ENCODE measurements at regions not wholly inside any gene's neighbourhood (a gene's known extent, or its start where the extent isn't known, plus 50 kb on each side); places are given as distances from the start of the nearest gene placed in this dataset.
A peak's percentile ranks its signal among the peaks of the same experiment; 100 is the strongest.
"Not testable (repeated sequence)": the region's sequence is repeated elsewhere in the genome, so short reads cannot be mapped to it uniquely, and the experiment has no call there.

- intact Hi-C loops (cut with DNase I) = no loop called here
- ATAC-seq (peak; percentile 71), DNase-seq (ENCODE audit: missing footprints) (no peak)
Observed at GRCh38 chr5:125894383-125894782, 528.8 kb upstream of the GRAMD2B start.

- DNase-seq (ENCODE audit: missing footprints) (no peak), ATAC-seq (no peak)
- intact Hi-C loops (cut with DNase I) = no loop called here
Observed at GRCh38 chr5:125896368-125896767, 526.8 kb upstream of the GRAMD2B start.

GRCh38 chr5:125897089-125897488 lies 526.1 kb upstream of the GRAMD2B start:
- DNase-seq (ENCODE audit: missing footprints) (no peak), ATAC-seq (no peak)
- intact Hi-C loops (cut with DNase I) = no loop called here

- ATAC-seq = no peak
- intact Hi-C loops (cut with DNase I) = no loop called here
- DNase-seq (ENCODE audit: missing footprints) = no peak
Observed at GRCh38 chr5:125898851-125899405, 524.3 kb upstream of the GRAMD2B start.

DNA sequence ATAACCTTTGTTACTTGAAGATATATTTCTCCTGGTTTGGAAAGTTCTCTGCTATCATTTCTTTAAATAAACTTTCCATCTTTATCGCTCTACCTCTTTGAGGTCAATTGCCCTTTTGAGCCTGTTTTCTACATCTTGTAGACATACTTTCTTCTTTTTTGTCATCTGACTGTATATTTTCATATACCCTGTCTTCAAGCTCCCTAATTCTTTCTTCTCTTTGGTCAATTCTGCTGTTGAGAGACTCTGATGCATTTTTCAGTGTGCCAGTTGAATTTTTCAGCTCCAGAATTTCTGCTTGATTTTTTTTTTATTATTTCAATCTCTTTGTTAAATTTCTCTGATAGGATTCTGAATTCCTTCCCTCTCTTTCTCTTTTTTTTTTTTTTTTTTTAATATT lies 511.2 kb upstream of the GRAMD2B start:
- no peak for ATAC-seq
- intact Hi-C loops (cut with DNase I) = no loop called here
- DNase-seq (ENCODE audit: missing footprints) = no peak

DNA sequence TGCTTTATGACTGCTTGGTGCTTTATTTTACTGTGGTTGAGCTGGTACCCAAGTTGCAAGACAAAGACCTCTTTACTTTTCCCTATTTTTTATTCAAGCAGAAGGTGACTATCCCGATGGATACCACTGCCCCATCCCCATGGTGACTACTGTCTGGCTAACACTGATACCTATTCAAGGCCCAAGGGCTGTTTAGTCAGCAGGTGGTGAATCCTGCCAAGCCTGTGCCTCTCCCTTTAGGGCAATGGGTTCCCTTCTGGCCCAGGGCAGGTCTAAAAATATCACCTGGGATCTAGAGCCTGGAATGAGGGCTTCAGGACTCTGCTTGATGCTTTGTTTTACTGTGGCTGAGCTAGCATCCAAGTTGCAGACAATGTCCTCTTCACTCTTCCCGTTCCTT lies 510.0 kb upstream of the GRAMD2B start:
- no peak for DNase-seq (ENCODE audit: missing footprints)
- intact Hi-C loops (cut with DNase I) = no loop called here
- no peak for ATAC-seq

DNA sequence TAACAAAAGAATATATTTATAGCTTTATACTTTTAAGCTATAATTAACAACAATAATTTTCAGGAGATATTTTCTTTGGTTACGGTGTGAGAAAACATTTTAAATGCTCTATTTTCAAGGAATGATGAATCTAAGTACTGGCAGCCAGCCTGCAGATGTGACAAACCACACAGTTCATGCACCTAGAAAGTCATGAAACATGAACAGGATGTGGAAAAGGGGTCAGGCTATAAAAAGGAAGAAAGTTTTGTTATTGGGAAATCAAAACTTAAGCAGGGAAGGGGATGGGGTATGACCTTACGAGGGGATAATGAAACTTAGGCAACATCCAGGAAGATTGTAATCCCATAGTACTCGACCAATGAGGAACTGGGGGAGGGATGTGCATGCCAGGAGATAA lies 508.7 kb upstream of the GRAMD2B start:
- ATAC-seq (no peak), DNase-seq (ENCODE audit: missing footprints) (no peak)
- intact Hi-C loops (cut with DNase I) = no loop called here

- intact Hi-C loops (cut with DNase I); ATAC-seq: not testable (repeated sequence)
- DNase-seq (ENCODE audit: missing footprints) = peak; percentile 28
Observed at GRCh38 chr5:125923958-125924357, 499.3 kb upstream of the GRAMD2B start.

GRCh38 chr5:125926172-125926571 lies 497.0 kb upstream of the GRAMD2B start:
- intact Hi-C loops (cut with DNase I) = no loop called here
- no peak for ATAC-seq
- no peak for DNase-seq (ENCODE audit: missing footprints)

- DNase-seq (ENCODE audit: missing footprints) = no peak
- no peak for ATAC-seq
- intact Hi-C loops (cut with DNase I) = no loop called here
Observed at GRCh38 chr5:125928663-125929062, 494.5 kb upstream of the GRAMD2B start.

DNA sequence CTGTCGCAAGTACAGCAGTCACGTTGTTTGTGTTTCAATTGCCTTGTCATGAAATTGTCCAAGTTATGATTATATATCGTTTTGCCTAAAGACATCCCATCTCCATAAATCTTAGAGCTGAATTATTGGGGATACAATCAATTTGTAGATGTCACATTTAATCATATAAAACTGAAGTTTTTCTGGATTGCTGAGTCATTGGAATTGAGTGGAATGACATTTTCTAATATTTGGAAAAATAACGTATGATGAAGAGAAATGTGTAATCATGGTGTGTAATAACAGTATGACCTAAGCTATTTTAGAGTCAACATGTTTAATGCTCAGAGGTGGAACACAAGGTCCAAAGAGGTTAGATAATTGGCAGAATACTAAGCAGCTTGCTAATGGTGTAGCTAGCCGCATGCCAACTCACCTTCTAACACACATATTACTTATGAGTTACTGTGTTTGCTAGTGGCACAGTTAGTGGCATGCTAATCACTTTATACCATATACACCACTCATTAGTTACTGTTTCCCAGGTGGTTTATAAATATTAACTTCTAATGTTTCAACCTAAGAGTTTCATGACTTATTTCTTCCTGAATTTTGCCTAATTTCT lies 473.1 kb upstream of the GRAMD2B start:
- ATAC-seq (no peak), DNase-seq (ENCODE audit: missing footprints) (no peak)
- intact Hi-C loops (cut with DNase I) = no loop called here

- ATAC-seq (no peak), DNase-seq (ENCODE audit: missing footprints) (no peak)
- intact Hi-C loops (cut with DNase I) = no loop called here
Observed at GRCh38 chr5:125961150-125961549, 462.1 kb upstream of the GRAMD2B start.

GRCh38 chr5:125965577-125965976 lies 457.6 kb upstream of the GRAMD2B start:
- intact Hi-C loops (cut with DNase I) = no loop called here
- no peak for ATAC-seq

DNA sequence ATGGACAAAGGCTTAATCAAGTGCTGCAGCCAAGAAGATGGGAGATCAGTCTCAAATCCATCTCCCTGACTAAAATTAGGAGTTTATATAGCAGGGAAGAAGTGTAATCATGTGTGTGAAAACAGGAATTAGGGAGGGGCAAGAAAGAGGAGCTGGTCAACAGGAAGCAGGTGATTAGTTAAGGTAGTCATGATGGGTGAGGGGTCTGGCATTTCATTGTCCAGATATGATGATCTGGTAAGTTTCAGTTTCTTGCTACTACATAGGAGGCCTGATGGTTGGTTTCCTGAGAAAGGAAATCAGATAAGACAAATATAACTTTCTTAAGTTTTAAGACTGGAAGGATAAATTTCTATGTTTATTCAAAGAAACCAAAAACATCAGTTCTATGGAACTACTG lies 455.6 kb upstream of the GRAMD2B start:
- intact Hi-C loops (cut with DNase I) = no loop called here
- DNase-seq (ENCODE audit: missing footprints) (no peak), ATAC-seq (no peak)

More at GRCh38 chr5:125965577-125965976, 457.6 kb upstream of the GRAMD2B start:
- DNase-seq (ENCODE audit: missing footprints) = no peak

DNA sequence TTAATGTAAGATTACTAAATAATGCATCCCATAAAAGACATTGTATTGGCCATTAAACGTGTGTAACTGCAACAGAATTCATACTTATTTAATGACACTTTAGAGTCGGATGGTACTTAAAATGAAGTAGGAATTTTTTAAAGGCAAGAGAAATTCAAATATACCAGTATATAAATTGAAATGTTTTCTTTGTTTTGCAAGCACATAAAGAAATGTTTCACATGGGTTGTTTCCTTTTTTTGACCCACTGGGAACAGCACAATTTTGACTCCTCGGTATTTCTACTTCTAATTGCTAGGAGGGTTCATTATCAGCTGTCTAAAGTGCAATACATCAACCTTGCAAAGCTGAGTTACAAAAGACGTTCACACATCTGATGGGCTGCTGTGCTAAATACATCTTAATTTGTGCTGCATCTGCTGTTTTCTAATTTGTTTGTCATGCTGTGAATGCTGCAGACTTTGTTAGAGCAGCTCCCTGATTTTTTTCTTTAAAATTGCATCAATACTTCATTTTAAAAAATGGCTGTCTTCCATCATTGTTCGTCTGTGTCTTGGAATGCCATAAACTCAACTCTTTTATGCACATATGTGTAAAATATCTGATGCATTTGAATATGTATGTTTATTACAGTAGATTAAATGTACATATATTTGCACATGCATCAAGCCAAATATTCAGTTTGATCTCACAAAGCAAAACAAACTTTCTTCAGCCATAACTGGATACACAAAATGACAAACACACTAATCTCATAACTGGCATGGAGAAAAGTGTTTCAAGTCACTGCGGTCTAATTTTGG lies 454.0 kb upstream of the GRAMD2B start:
- intact Hi-C loops (cut with DNase I) = no loop called here
- DNase-seq (ENCODE audit: missing footprints) (no peak), ATAC-seq (no peak)

- intact Hi-C loops (cut with DNase I) = no loop called here
Observed at GRCh38 chr5:125969814-125970171, 453.4 kb upstream of the GRAMD2B start.

GRCh38 chr5:125970631-125971307 lies 452.4 kb upstream of the GRAMD2B start:
- ATAC-seq (no peak), DNase-seq (ENCODE audit: missing footprints) (no peak)
- intact Hi-C loops (cut with DNase I) = no loop called here

More at GRCh38 chr5:125969814-125970171, 453.4 kb upstream of the GRAMD2B start:
- DNase-seq (ENCODE audit: missing footprints) (no peak), ATAC-seq (no peak)

DNA sequence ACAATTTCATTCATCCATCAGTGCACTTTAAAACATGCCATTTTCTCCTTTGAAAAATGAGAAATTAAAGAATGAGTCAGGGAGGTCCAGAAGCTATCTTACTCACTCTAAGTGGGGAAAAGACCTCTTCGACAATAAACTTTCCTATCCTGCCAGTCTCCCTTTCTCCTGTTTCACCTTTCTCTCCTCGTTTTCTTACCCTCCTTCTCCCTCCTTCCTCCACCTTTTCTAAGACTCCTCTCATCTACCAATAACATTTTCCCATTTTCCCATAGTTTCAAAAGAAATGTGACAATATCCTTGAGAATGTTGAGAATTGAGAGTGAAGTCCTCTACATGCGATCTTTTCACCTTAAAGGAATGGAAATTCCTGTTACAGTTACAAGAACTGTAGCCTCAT lies 450.5 kb upstream of the GRAMD2B start:
- intact Hi-C loops (cut with DNase I) = no loop called here
- no peak for DNase-seq (ENCODE audit: missing footprints)

GRCh38 chr5:125974679-125975078 lies 448.5 kb upstream of the GRAMD2B start:
- DNase-seq (ENCODE audit: missing footprints) = no peak
- intact Hi-C loops (cut with DNase I) = no loop called here
- ATAC-seq = no peak

More for the DNA sequence above, 450.5 kb upstream of the GRAMD2B start:
- ATAC-seq = no peak
